C4-2B (cell line): ENCODE measurements at regions not wholly inside any gene's neighbourhood (a gene's known extent, or its start where the extent isn't known, plus 50 kb on each side); places are given as distances from the start of the nearest gene placed in this dataset.

Source experiments
- H3K27ac ChIP-seq: fragments of 450-650 bp; 2 replicates; pipeline ENCODE4 v1.5.1; 2017
- CTCF ChIP-seq: fragments of 450-650 bp; conservative IDR thresholded peaks from 2 replicates; pipeline ENCODE4 v1.5.1; 2017; ENCODE audit warnings: mild to moderate bottlenecking
- ZFX ChIP-seq: fragments of 450-650 bp; IDR thresholded peaks from 2 replicates; pipeline ENCODE4 v1.6.1; 2017

GRCh38 chr15:38038659-38039442 lies 104.4 kb downstream of the TMCO5A start:
- no peak overlapping the region for H3K27ac ChIP-seq
- TF ChIP-seq ZFX (no peak), CTCF (no peak)

- no peak overlapping the region for H3K27ac ChIP-seq
- TF ChIP-seq CTCF (no peak), ZFX (no peak)
Measured at GRCh38 chr15:38040615-38041014, 106.2 kb downstream of the TMCO5A start.

GRCh38 chr15:38041576-38041975 lies 107.1 kb downstream of the TMCO5A start:
- no peak overlapping the region for H3K27ac ChIP-seq
- TF ChIP-seq CTCF (no peak), ZFX (no peak)

- TF ChIP-seq CTCF (no peak), ZFX (no peak)
- no peak overlapping the region for H3K27ac ChIP-seq
Measured at GRCh38 chr15:38042211-38042610, 107.8 kb downstream of the TMCO5A start.

- TF ChIP-seq ZFX: no peak
- TF ChIP-seq CTCF: no peak
- H3K27ac ChIP-seq: no peak overlapping the region
Measured at GRCh38 chr15:38042707-38043445, 108.4 kb downstream of the TMCO5A start.

- TF ChIP-seq CTCF (no peak), ZFX (no peak)
- no peak overlapping the region for H3K27ac ChIP-seq
Measured at GRCh38 chr15:38046257-38047051, 112.0 kb downstream of the TMCO5A start.
